GM13977 (cell line): ENCODE measurements at regions not wholly inside any gene's neighbourhood (a gene's known extent, or its start where the extent isn't known, plus 50 kb on each side); places are given as distances from the start of the nearest gene placed in this dataset.

Experiments
- DNase-seq: peaks from one replicate; pipeline ENCODE4 v3.0.0; 2012; ENCODE audit warnings: low spot score
- CTCF ChIP-seq: IDR thresholded peaks from 2 replicates; pipeline ENCODE4 v1.5.1; 2012; ENCODE audit warnings: mild to moderate bottlenecking, control low read depth; ENCODE audit not compliant: insufficient read depth; ENCODE audit errors: extremely low read depth, missing control alignments
- in situ Hi-C: fragments of 300-500 bp; cut with MboI; formaldehyde crosslinking; loops from one replicate; pipeline ENCODE4 v1.12.0; 2022; ENCODE audit warnings: low sequenced_read_pairs, low pct_unique_long_range_greater_than_20kb, mixed read lengths, inconsistent platforms; ENCODE audit not compliant: unreplicated experiment

- TF ChIP-seq CTCF, result no peak
- DNase-seq, result no peak
- in situ Hi-C loops, result no loop called here
These were observed 990.9 kb downstream of the PLOD2 start for GRCh38 chr3:145170121-145170520.

DNA sequence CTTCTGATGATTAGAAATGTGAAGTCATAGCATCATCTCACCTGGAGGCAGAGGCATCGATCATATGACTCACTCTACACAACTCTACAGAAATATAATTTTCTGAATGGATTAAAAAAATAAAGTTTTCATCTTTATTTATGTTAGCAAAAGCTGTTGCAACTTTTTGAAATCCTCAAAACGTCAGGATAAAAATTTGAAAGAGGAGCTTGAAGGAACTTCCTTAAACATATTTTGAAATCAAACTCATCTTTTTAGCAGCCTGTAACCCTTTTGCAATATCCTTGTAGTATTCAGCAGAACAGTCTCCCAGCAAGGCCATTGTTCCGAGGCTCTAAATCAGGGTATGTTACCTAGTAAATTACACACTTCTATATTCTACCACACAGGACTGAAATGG, 985.4 kb downstream of the PLOD2 start:
- TF ChIP-seq CTCF, result no peak
- in situ Hi-C loops, result no loop called here
- DNase-seq, result no peak

DNA sequence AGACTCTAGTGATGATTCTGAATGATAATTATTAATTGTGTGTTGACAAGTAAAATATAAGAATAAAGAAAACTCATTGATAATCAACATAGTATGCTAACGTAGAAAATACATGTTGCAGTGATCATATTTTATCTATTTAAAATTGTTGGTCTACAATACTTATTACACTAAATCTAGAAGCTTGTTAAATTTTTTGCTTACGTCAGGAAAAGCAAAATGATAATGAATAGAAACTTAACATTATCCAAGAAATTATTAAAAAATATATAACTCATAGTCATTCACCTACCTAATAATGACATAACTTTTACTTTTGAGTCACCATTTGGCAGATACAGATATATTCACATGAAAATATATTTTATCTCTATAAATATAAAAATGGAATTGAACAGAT, 984.1 kb downstream of the PLOD2 start:
- no peak for DNase-seq
- TF ChIP-seq CTCF, result no peak
- in situ Hi-C loops, result no loop called here

- no peak for DNase-seq
- in situ Hi-C loops, result no loop called here
- TF ChIP-seq CTCF, result no peak
These were observed 983.2 kb downstream of the PLOD2 start for GRCh38 chr3:145177828-145178227.

- no peak for DNase-seq
- in situ Hi-C loops, result no loop called here
- TF ChIP-seq CTCF, result no peak
These were observed 978.6 kb downstream of the PLOD2 start for GRCh38 chr3:145182196-145182911.

- no peak for DNase-seq
- TF ChIP-seq CTCF, result no peak
- in situ Hi-C loops, result no loop called here
These were observed 977.7 kb downstream of the PLOD2 start for GRCh38 chr3:145183261-145183660.
